ENCODE measurements at regions not wholly inside any gene's neighbourhood (a gene's known extent, or its start where the extent isn't known, plus 50 kb on each side); places are given as distances from the start of the nearest gene placed in this dataset.
"Not testable (repeated sequence)": the region's sequence is repeated elsewhere in the genome, so short reads cannot be mapped to it uniquely, and the experiment has no call there.

DNA sequence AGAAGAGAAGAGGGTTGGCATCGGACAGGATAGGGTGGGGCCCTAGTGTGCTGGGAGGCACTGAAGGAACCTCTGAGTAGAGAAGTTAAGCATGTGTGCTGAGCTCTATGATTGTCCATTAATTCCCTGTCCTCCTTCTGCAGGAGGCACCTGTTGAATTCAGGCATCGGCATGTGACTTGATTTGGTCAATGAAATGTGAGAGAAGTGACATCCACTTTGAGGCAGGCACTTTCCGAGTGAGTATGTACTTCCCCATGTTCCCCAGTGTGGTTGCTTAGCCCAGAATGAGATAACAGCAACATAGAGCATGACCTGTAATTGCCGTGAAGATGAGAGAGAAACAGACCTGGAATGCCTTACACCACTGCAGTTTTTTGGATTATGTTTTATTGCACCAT lies 224.8 kb downstream of the RPLP1 start:
- Histone ChIP-seq H3K79me2 (ENCODE audit: insufficient read depth, low read length) (no peaks in the 10 kb centered on the region), H3K9ac (ENCODE audit: low read depth, low read length, poor library complexity, severe bottlenecking) (no peak overlapping the region), H3K4me1 (ENCODE audit: insufficient read depth, low read length, poor library complexity, severe bottlenecking) (peaks cover 30% of the 10 kb centered on the region), H3F3A (ENCODE audit: low read depth) (no peaks in the 10 kb centered on the region), H3K4me2 (ENCODE audit: low read depth, low read length, poor library complexity, severe bottlenecking) (no peak overlapping the region), H3K4me3 (ENCODE audit: low read length, poor library complexity, severe bottlenecking) (no peak overlapping the region), H4K20me1 (ENCODE audit: insufficient read depth, low read length, poor library complexity, severe bottlenecking) (no peaks in the 10 kb centered on the region), H3K36me3 (ENCODE audit: insufficient read depth, low read length) (no peaks in the 10 kb centered on the region), H3K9me2 (replicated peaks; ENCODE audit: low read depth, low read length) (no peaks in the 10 kb centered on the region), H3K27me3 (ENCODE audit: insufficient read depth, low read length, poor library complexity, severe bottlenecking) (no peaks in the 10 kb centered on the region), H3K9me3 (ENCODE audit: insufficient read depth, low read depth, low read length) (no peaks in the 10 kb centered on the region; the same call in 1 of the 2 replicates), H2AFZ (ENCODE audit: low read length) (no peak overlapping the region)
- TF ChIP-seq, protein P1, sequence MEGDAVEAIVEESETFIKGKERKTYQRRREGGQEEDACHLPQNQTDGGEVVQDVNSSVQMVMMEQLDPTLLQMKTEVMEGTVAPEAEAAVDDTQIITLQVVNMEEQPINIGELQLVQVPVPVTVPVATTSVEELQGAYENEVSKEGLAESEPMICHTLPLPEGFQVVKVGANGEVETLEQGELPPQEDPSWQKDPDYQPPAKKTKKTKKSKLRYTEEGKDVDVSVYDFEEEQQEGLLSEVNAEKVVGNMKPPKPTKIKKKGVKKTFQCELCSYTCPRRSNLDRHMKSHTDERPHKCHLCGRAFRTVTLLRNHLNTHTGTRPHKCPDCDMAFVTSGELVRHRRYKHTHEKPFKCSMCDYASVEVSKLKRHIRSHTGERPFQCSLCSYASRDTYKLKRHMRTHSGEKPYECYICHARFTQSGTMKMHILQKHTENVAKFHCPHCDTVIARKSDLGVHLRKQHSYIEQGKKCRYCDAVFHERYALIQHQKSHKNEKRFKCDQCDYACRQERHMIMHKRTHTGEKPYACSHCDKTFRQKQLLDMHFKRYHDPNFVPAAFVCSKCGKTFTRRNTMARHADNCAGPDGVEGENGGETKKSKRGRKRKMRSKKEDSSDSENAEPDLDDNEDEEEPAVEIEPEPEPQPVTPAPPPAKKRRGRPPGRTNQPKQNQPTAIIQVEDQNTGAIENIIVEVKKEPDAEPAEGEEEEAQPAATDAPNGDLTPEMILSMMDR (conservative IDR thresholded peaks at IDR 0.05; ENCODE audit: low read length), result no peak
- TF ChIP-seq EZH2phosphoT487 (IDR thresholded peaks at IDR 0.05; ENCODE audit: borderline replicate concordance), result no peak

DNA sequence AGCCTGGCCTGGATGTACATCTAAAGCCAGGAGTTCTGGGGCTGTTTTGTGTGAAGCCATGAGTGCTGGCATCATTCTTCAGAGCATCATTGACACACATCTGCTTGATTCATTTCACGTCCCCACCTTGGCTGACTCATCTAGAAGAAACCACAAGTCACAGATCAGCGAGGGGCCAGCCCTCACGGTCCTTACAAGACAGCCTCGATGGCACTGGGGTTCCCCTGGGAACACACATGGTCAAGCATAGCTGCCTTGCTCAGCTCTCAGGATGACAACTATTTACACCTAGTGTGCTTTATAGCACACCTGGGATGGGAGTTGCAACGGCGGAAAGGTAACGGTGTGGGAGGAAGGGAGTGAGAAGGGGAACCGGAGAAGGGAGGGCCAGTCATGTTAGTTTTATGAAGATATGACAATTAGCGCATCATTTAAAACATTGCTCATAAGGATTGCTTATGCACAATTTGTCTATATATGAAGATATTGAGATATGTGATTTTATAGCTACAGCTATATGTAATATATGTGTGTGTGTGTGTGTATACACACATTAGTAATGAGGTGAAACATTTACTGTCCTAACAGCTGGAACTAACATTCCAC lies 227.1 kb downstream of the RPLP1 start:
- no peak overlapping the region for H3K4me3 ChIP-seq (ENCODE audit: low read length, poor library complexity, severe bottlenecking)
- no peaks in the 10 kb centered on the region for H4K20me1 ChIP-seq (ENCODE audit: insufficient read depth, low read length, poor library complexity, severe bottlenecking)
- H3F3A ChIP-seq (ENCODE audit: low read depth), result no peaks in the 10 kb centered on the region
- H3K27me3 ChIP-seq (ENCODE audit: insufficient read depth, low read length, poor library complexity, severe bottlenecking), result no peaks in the 10 kb centered on the region
- H3K36me3 ChIP-seq (ENCODE audit: insufficient read depth, low read length), result no peaks in the 10 kb centered on the region
- no peak overlapping the region for H2AFZ ChIP-seq (ENCODE audit: low read length)
- no peak overlapping the region for H3K9ac ChIP-seq (ENCODE audit: low read depth, low read length, poor library complexity, severe bottlenecking)
- no peaks in the 10 kb centered on the region for H3K9me2 ChIP-seq (replicated peaks; ENCODE audit: low read depth, low read length)
- H3K79me2 ChIP-seq (ENCODE audit: insufficient read depth, low read length), result no peaks in the 10 kb centered on the region
- peaks cover 25% of the 10 kb centered on the region for H3K4me1 ChIP-seq (ENCODE audit: insufficient read depth, low read length, poor library complexity, severe bottlenecking)
- no peak for TF ChIP-seq EZH2phosphoT487 (IDR thresholded peaks at IDR 0.05; ENCODE audit: borderline replicate concordance)
- TF ChIP-seq, protein P1 (conservative IDR thresholded peaks at IDR 0.05; ENCODE audit: low read length), result no peak
- no peak overlapping the region for H3K4me2 ChIP-seq (ENCODE audit: low read depth, low read length, poor library complexity, severe bottlenecking)
- H3K9me3 ChIP-seq (ENCODE audit: insufficient read depth, low read depth, low read length), result no peaks in the 10 kb centered on the region; the same call in 1 of the 2 replicates

DNA sequence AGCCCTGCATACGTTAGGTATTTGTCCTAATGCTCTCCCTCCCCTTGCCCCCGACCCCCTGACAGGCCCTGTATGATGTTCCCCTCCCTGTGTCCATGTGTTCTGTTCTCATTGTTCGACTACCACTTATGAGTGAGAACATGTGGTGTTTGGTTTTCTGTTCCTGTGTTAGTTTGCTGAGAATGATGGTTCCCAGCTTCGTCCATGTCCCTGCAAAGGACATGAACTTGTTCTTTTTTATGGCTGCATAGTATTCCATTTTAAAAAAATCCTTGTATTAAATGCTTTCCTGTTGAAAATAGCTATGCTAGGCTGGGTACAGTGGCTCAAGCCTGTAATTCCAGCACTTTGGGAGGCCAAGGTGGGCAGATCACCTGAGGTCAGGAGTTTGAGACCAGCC lies 232.2 kb downstream of the RPLP1 start:
- H2AFZ ChIP-seq (ENCODE audit: low read length), result not testable (repeated sequence)

More for the DNA sequence above, 232.2 kb downstream of the RPLP1 start:
- not testable (repeated sequence) for H3K9ac ChIP-seq (ENCODE audit: low read depth, low read length, poor library complexity, severe bottlenecking); H4K20me1 ChIP-seq (ENCODE audit: insufficient read depth, low read length, poor library complexity, severe bottlenecking); H3K79me2 ChIP-seq (ENCODE audit: insufficient read depth, low read length); H3K9me2 ChIP-seq (replicated peaks; ENCODE audit: low read depth, low read length); H3K4me3 ChIP-seq (ENCODE audit: low read length, poor library complexity, severe bottlenecking); H3K4me2 ChIP-seq (ENCODE audit: low read depth, low read length, poor library complexity, severe bottlenecking); H3K36me3 ChIP-seq (ENCODE audit: insufficient read depth, low read length); H3F3A ChIP-seq (ENCODE audit: low read depth); H3K27me3 ChIP-seq (ENCODE audit: insufficient read depth, low read length, poor library complexity, severe bottlenecking); H3K9me3 ChIP-seq (ENCODE audit: insufficient read depth, low read depth, low read length)
- H3K4me1 ChIP-seq (ENCODE audit: insufficient read depth, low read length, poor library complexity, severe bottlenecking), result peaks cover 14% of the 10 kb centered on the region

Data from Loucy (cell line).